Stomach (tissue), 8 donors: ENCODE measurements at regions not wholly inside any gene's neighbourhood (a gene's known extent, or its start where the extent isn't known, plus 50 kb on each side); places are given as distances from the start of the nearest gene placed in this dataset.
"Not testable (repeated sequence)": the region's sequence is repeated elsewhere in the genome, so short reads cannot be mapped to it uniquely, and the experiment has no call there.

Experiments used
- DNase-seq, 2 donors: peaks; one replicate each; pipeline versions ENCODE4 v3.0.0 to v3.0.0-alpha.2; 2013 to 2019
- H3K27ac ChIP-seq, 5 donors: fragments of 200-600 bp in 4 of 5; sonication (generic) in 4 of 5; one replicate each; pipeline ENCODE4 v1.5.1; 2013 to 2019; ENCODE audit warnings: mild to moderate bottlenecking in 1 of 5, moderate library complexity in 1 of 5
- H3K27me3 ChIP-seq, 3 donors: fragments of 200-600 bp; sonication (generic); one replicate each; pipeline ENCODE4 v1.5.1; 2017 to 2019; ENCODE audit warnings: mixed run types in 1 of 3
- H3K36me3 ChIP-seq, 4 donors: fragments of 200-600 bp; sonication (generic); 1 replicate in 3 of 4; 2 replicates in 1 of 4; pipeline ENCODE4 v1.5.1; 2016 to 2019
- H3K4me1 ChIP-seq, 4 donors: fragments of 200-600 bp; sonication (generic); one replicate each; pipeline ENCODE4 v1.5.1; 2016 to 2019
- H3K4me3 ChIP-seq, 4 donors: fragments of 200-600 bp; sonication (generic) in 3 of 4; one replicate each; pipeline ENCODE4 v1.5.1; 2016 to 2019; ENCODE audit warnings: mild to moderate bottlenecking in 1 of 4
- H3K9me3 ChIP-seq, 4 donors: fragments of 200-600 bp; sonication (generic); one replicate each; pipeline ENCODE4 v1.5.1; 2016 to 2019
- EP300 ChIP-seq: sonication (generic); formaldehyde crosslinking; IDR thresholded peaks from one replicate; pipeline ENCODE4 v1.6.1; 2017; ENCODE audit warnings: antibody characterized with exemption
- POLR2A ChIP-seq, 4 donors: fragments of 450-650 bp; IDR thresholded peaks; one replicate each; pipeline ENCODE4 v1.6.1; 2016; ENCODE audit warnings: antibody characterized with exemption in 4 of 4, control low read depth in 2 of 4, mild to moderate bottlenecking in 1 of 4, moderate library complexity in 1 of 4
- POLR2AphosphoS5 ChIP-seq, 3 donors: sonication (generic); formaldehyde crosslinking; IDR thresholded peaks; one replicate each; pipeline ENCODE4 v1.6.1; 2016; ENCODE audit warnings: antibody characterized with exemption in 3 of 3
- WGBS, 5 donors: extraction: QIAGEN DNeasy Blood & Tissue Kit in 3 of 5; methylation state at CpG; one replicate each; pipeline versions ENCODE4 v1.1.5 to v1.1.7; 2013 to 2018; 5-methylcytosine and 5-hydroxymethylcytosine counted together
- intact Hi-C: fragments of 100-400 bp; cut with DNase I; formaldehyde crosslinking; loops from one replicate; pipeline ENCODE4 v1.15.1; 2023; ENCODE audit warnings: low total_unique reads
- TF ChIP-seq, protein P1 (sequence below), 7 experiments: fragments of 450-650 bp in 4 of 7; fragments of 200-600 bp in 3 of 7; sonication (generic) in 3 of 7; IDR thresholded peaks; one replicate each; pipeline ENCODE4 v1.5.1; 2016 to 2019; ENCODE audit warnings: antibody characterized with exemption in 7 of 7, control low read depth in 2 of 7, mild to moderate bottlenecking in 1 of 7
- donor health status: healthy with polysubstance abuse.
- donor health status: Bipolar disorder and iron deficiency.
- donor health status: healthy.

DNA sequence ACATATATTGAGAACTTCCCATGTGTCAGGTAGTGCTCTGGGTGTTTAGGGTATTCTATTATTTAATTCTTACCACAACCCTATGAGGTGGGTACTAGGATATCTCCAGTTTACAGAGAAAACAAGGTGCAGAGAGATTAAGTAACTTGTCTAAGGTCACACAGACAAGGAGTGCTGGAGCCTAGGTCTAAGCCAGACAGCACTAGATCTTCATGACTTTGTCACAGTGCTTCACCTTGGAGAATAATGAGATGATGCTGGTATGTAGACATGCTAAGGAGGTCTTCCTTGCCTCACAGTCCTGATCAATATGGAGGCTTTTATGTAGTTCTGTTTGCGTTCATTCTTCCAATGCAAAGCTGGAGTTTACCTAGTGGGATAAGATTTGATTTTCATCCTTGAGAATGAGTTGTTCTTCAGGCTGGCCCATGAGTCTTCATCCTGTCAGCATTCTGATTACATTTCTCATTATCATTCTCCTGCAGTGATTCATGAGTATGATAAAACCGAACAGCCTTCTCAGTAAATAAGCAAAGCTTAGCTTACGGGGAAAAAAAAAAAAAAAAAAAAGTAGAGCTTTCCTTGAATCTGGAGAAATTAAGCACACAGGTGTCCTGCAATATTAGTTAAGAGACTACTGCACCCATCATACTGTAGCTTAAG lies 176.3 kb downstream of the C9orf152 start:
- 62 to 70% (median 67%) methylated on average over 3 of the region's 3 CpGs for WGBS, 5 donors

DNA sequence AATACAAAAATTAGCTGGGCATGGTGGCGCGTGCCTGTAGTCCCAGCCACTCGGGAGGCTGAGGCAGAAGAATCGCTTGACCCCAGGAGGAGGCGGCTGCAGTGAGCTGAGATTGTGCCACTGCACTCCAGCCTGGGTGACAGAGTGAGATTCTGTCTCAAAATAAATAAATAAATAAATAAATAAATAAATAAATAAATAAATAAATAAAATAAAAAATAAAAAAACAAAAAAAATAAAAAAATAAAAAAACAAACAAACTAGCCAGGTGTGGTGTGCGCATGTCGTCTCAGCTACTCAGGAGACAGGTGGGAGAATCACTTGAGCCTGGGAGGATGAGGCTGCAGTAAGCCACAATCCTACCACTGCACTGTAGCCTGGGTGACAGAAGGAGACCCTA lies 175.4 kb downstream of the C9orf152 start:
- H3K4me1 ChIP-seq, H3K4me3 ChIP-seq, H3K27me3 ChIP-seq, H3K9me3 ChIP-seq, H3K27ac ChIP-seq, DNase-seq, intact Hi-C loops, H3K36me3 ChIP-seq: not testable (repeated sequence)
- WGBS, 5 donors, result 95 to 97% (median 96%) methylated on average over 7 of the region's 7 CpGs

More for the DNA sequence above, 176.3 kb downstream of the C9orf152 start:
- no peak overlapping the region for H3K4me3 ChIP-seq
- intact Hi-C loops, result no loop called here
- no peaks in the 10 kb centered on the region for H3K9me3 ChIP-seq
- no peaks in the 10 kb centered on the region for H3K36me3 ChIP-seq
- peaks cover 0 to 9% (median 0%) of the 10 kb centered on the region in 4 donors for H3K4me1 ChIP-seq
- H3K27ac ChIP-seq, result no peak overlapping the region
- no peak for DNase-seq
- no peak for TF ChIP-seq EP300
- TF ChIP-seq POLR2AphosphoS5 (IDR thresholded peaks at IDR 0.05), result no peak
- TF ChIP-seq, protein P1, sequence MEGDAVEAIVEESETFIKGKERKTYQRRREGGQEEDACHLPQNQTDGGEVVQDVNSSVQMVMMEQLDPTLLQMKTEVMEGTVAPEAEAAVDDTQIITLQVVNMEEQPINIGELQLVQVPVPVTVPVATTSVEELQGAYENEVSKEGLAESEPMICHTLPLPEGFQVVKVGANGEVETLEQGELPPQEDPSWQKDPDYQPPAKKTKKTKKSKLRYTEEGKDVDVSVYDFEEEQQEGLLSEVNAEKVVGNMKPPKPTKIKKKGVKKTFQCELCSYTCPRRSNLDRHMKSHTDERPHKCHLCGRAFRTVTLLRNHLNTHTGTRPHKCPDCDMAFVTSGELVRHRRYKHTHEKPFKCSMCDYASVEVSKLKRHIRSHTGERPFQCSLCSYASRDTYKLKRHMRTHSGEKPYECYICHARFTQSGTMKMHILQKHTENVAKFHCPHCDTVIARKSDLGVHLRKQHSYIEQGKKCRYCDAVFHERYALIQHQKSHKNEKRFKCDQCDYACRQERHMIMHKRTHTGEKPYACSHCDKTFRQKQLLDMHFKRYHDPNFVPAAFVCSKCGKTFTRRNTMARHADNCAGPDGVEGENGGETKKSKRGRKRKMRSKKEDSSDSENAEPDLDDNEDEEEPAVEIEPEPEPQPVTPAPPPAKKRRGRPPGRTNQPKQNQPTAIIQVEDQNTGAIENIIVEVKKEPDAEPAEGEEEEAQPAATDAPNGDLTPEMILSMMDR (IDR thresholded peaks at IDR 0.05), result no peak
- no peak for TF ChIP-seq POLR2A (IDR thresholded peaks at IDR 0.05)
- H3K27me3 ChIP-seq, result no peaks in the 10 kb centered on the region

DNA sequence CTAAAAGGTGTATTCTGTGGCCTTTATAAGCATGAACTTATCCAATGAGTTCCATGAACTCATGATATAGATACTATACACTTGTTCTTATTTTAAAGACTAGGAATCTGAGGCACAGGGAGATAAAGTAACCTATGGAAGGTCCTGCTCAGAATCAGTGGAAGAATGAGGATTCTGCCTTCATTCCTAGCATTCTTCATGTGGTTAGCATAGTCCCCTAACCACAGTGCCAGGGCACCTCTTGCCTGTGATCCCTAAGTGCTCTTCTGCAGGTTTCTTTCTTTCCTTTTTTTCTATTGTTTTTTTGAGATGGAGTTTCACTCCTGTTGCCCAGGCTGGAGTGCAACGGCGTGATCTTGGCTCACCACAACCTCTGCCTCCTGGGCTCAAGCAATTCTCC lies 174.1 kb downstream of the C9orf152 start:
- no peak overlapping the region for H3K27ac ChIP-seq
- peaks cover 0 to 9% (median 0%) of the 10 kb centered on the region in 4 donors for H3K4me1 ChIP-seq
- no peaks in the 10 kb centered on the region for H3K9me3 ChIP-seq
- 84 to 94% (median 93%) methylated on average over 2 of the region's 2 CpGs for WGBS, 5 donors
- DNase-seq, result no peak
- H3K4me3 ChIP-seq, result no peak overlapping the region
- no peaks in the 10 kb centered on the region for H3K36me3 ChIP-seq
- no peaks in the 10 kb centered on the region for H3K27me3 ChIP-seq
- intact Hi-C loops, result no loop called here
- TF ChIP-seq POLR2A (IDR thresholded peaks at IDR 0.05) (no peak), POLR2AphosphoS5 (IDR thresholded peaks at IDR 0.05) (no peak), EP300 (no peak)
- TF ChIP-seq, protein P1 (IDR thresholded peaks at IDR 0.05), result no peak

DNA sequence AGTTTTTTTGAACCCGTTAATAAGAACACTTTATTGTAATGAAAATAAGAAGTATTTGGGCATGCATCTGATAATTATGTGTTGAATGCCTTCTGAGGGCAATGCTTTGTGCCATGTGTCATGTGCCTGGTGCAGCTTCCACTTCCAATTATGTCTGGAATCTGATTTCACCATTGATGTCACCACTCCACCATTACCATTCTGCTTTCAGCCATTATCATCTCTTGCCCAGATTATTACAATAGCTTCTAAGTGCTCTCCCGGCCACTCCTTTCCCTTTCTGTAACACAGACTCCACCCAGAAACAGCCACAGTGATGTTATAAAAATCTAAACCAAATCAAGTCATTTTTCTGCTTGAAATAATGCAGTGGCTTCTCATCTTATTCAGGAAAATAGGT lies 171.7 kb downstream of the C9orf152 start:
- H3K4me3 ChIP-seq, result no peak overlapping the region
- no peak for DNase-seq
- WGBS, 5 donors, result 69 to 77% (median 75%) methylated on average over 2 of the region's 2 CpGs
- TF ChIP-seq POLR2AphosphoS5 (IDR thresholded peaks at IDR 0.05), result no peak
- TF ChIP-seq, protein P1 (IDR thresholded peaks at IDR 0.05), result no peak
- TF ChIP-seq POLR2A (IDR thresholded peaks at IDR 0.05), result no peak
- no peak for TF ChIP-seq EP300
- H3K36me3 ChIP-seq, result no peaks in the 10 kb centered on the region
- H3K27ac ChIP-seq, result no peak overlapping the region
- peaks cover 0 to 8% (median 0%) of the 10 kb centered on the region in 4 donors for H3K4me1 ChIP-seq
- H3K27me3 ChIP-seq, result no peaks in the 10 kb centered on the region
- intact Hi-C loops, result no loop called here
- H3K9me3 ChIP-seq, result no peaks in the 10 kb centered on the region

DNA sequence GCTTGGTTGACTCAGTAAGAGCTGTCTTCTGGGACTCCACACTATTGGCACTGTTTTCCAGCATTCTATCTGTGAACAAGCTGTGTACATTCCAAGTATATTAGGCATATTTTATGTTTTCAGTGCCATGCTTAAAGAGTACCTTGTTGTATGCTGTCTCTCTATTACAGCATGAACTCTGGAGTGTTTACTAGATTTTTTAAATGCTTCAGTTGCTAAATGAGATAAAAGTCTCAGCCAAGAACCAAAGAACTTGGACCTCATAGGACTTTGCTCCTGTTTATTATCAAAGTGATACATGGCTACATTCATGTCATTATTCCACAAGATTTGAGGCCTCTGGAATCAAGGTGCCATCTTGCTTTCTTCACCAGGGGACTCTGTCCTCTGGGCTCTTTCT lies 167.2 kb downstream of the C9orf152 start:
- Histone ChIP-seq H3K36me3 (no peaks in the 10 kb centered on the region), H3K4me1 (peaks cover 0 to 8% (median 0%) of the 10 kb centered on the region in 4 donors), H3K9me3 (no peaks in the 10 kb centered on the region), H3K4me3 (no peak overlapping the region), H3K27ac (peak overlapping the region in 3 of 5 donors; percentile 11 to 48 (median 25)), H3K27me3 (no peaks in the 10 kb centered on the region)
- intact Hi-C loops, result no loop called here
- TF ChIP-seq, protein P1 (IDR thresholded peaks at IDR 0.05), result no peak
- TF ChIP-seq POLR2AphosphoS5 (IDR thresholded peaks at IDR 0.05), result peak in 1 of 3 donors; percentile 10
- DNase-seq, result no peak
